GM18511 (cell line): ENCODE measurements at regions not wholly inside any gene's neighbourhood (a gene's known extent, or its start where the extent isn't known, plus 50 kb on each side); places are given as distances from the start of the nearest gene placed in this dataset.

Experiments used
- ATAC-seq: cut with Tn5 transposase; IDR thresholded peaks from one replicate; pipeline ENCODE4 v1.9.1; 2021; ENCODE audit warnings: mild to moderate bottlenecking, moderate library complexity; ENCODE audit not compliant: unreplicated experiment

DNA sequence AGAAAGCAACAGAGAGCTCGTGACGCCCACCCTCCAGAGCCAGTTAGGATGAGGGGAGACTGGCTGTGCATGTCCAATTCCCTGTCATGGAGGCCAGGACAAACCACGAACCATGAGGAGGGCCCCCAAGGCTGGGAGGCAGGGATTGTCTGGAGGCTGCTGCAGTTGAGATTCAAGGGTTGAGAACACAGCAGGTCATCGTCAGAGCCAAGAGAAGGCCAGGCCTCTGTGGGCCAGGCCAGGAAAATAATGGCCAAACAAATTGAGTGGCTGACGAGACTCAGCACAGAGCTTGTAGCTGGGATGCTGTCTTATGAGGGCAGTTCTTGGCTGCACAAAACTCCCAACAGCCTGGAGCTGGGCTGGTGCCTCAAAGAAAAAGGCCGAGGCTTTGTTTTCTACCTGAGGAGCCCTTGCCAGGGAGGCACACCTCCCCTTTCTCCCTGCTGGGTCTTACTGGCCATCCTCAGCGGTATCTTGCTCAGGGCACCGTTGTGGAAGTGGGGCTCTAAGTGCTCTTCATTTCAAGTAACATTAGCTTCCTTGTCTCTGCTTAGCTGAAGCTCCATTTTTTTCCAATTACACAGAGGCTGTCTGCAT is 665.9 kb downstream of the BCL11B start:
- ATAC-seq = no peak

DNA sequence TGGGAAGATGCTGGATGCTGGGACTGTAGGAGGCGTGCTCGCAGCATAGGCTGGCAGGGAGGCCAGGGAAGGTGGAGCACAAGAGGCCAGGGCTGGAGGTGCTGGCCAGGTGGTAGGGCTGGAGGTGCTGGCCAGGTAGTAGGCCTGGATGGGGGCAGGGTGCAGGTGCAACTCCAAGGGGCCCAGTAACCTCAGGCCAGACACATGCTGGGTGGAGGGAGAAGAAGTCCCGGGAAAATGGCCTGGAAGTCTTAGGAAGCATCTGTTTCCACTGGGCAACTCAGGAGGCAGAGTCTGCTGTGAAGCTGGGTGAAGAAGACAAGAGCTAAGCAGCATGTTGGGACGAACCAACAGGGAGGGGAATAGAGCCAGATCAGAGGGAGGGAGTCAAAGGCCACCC is 665.2 kb downstream of the BCL11B start:
- ATAC-seq = no peak

DNA sequence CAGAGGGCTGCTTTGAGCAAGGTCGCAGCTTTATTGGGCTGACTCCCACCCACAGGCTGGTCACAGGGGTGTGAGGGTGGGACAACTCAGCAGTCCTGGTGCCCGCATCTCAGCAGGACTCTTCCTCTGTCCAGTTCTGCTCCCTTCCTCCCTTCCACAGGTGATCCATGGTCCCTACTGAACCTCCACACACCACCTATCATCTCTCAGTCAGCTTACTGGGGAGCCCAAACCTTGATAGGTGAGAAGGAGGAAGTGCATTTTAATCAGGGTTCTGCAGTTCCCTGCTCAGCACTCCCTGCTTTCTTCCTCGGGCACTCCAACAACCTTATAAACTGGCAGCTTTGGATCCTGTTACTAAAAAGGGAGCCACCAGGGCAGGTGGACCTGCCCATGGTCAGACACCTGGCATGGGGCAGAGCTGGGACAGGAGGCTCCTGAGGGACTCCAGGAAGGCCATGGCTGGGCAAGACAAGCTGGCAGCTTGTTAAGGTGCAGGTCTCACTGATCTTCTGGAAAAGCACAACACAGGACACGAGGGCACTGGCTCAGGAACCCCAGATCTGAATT is 664.6 kb downstream of the BCL11B start:
- ATAC-seq = no peak

DNA sequence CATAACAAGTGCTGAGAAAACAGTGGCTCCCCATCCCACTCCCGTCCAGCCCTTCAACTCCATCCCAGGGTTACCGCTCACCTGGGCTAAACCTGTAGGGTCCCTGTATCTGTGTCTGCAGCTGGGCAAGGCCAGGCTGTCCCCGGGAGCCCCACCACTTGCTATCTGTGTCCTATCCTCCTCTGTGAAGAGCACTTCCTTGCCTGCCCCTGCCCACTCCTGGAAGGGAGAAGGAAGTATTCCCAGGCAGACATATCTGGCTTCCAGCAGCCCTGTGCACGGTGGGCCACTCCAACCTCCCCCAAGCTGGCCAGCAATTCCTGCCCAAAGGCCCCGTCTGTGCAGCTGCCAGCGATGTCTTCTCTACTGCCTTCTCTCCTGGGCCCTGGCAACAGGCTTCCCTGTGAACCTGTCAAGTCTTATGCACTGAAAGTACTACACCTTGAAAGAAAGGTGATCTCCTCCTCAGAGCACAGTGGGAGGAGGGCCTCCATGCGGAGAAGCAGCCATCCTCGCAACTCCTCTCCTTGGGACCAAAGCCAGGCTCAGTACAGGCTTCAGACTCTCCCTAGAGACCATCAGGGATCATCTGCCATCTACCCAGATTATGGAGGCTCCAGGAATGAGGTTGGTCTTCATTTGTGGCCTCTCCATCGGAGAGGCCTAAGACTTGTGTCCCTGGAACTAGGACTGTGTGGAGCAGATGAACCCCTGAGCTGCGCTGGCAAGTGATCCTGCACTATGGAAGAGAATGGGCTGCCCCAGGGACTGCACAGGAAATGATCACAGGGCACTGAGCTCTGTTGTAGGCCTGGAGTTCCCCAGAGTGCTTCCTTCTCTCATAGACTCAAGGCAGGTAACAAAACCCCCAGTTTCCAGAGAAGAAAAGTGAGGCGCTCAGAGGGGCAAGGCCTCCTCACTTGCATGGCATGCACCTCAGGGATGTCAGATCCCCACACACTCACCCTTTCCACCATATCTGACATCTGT is 663.6 kb downstream of the BCL11B start:
- no peak for ATAC-seq

DNA sequence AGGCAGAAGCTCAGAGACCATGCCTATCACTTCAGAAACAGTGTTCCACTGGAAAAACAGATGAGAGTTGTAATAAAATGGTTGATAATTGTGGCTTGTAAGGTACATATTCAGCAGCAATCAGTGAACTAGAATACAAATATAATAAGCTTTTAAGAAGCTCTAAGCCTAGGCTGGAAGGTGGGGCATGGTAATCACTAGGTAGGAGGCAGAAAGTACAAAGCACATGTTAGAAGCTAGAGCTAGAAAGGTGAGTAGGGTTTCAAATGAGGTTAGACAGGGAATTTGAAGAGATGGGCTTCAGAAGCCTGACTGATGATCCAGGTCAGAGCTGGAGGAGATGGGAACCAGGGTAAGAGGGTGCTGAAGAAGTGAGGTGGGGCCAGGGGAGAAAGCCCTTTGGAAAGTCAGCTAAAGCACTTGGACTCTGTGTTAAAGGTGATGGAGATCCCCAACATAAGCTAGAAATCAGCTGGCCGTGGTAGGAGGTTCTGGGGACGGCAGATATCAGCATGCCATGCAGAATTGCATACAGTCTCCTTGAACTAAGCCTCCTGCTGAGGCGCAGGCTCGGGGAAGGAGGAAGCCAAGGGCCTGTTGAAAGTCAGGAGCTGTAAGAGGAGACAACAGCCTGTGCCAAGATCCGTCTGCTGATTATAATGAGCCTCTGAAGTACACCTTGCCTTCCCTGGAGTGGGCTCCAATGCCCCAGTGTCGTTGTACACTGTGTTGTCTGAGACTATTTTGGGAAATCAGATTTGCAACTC is 659.4 kb downstream of the BCL11B start:
- ATAC-seq = no peak

DNA sequence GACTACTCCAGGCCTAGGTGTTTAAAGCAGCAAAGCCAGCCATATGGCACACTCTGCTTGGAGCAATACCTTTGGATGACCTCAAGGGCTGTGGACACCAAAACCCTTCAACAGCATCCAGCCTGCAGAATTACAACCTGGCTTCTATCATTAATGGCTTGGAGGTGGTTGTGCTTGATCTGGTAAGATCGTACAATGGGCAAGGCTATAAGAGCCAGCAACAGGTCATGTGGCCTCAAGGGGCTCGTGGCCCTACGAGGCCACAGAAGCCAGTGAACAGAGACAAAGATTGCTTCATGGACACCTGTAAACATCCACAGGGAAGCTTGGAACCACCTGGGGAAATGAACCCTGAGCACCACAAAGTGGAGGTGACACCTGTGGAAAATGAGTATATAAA is 657.3 kb downstream of the BCL11B start:
- ATAC-seq = no peak

DNA sequence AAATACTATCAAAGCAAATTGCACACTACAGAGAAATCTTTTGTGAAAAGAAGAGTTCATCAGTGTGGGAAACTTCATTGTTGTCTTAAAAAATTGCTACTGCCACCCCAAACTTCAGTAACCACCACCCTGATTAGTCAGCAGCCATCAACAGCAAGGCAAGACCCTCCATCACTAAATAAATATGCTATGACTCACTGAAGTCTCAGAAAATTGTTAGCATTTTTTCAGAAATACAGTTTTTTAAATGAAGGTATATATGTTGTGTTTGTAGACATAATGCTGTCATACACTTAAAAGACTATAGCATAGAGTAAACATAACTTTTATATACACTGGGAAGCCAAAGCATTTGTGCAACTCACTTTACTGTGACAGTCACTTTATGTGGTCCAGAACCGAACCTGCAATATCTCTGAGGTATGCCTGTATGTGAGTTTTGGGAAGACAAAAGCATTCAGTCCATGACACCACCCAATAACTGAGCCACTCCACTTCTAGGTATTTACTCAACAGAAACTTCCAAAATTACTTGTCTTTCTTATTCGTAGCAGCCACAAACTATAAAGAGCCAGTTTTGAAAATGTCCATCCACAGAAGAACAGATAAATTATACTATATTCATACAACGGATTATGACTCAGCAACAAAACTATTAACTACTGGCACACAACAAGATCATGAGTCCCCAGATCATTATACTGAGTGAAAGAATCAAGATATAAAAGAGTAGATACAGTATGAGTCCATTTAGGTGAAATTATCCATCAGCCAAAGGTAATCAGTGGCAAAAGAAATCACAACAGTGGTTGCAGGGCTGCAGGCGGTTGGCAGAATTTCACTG is 649.6 kb downstream of the BCL11B start:
- no peak for ATAC-seq

DNA sequence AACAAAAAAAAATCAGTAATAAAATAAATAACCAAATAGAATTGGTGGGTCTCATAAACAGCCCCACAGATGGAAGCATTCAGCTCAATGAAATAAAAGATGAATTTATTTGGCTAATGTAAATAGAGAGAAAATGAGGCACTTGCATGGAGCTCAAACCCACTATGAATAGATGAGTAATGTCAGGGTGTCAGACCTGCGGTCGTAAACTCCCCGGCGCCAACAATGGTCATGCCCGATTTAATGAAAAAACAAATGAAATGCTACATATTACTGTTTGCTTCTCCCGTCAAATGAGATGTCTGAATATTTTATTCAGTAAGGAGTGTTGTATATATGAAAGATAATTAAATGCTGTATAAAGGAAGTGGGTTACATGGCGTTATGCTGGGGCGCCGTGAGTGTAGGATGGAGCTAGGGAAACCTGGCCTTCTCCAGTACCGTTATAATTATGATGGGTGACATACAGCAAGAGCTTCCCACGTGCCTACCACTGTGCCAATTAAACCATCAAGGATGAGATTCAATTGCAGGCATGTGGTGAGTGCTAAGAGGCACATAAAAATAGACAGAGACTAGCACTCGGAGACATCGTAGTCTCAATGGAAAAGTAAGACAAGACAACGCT is 648.1 kb downstream of the BCL11B start:
- ATAC-seq = no peak

DNA sequence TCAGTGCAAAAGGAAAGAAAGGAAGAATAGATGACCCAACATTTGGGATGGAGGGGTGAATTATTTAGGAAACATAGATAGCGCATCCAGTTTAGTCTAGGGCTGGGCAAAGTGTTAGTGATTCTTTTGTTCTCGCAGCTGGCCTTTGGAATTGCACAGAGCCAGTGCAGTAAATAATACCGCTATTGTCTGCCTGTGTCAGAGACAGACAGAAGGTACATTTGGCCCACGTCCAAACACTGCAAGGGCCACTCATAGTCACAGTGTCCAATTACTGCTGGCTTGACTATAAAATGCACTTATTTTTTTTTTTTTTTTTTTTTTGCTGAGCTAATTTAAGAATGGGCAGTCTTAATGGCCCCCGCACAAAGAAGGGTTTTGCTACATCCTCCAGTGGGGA is 638.6 kb downstream of the BCL11B start:
- ATAC-seq = no peak

DNA sequence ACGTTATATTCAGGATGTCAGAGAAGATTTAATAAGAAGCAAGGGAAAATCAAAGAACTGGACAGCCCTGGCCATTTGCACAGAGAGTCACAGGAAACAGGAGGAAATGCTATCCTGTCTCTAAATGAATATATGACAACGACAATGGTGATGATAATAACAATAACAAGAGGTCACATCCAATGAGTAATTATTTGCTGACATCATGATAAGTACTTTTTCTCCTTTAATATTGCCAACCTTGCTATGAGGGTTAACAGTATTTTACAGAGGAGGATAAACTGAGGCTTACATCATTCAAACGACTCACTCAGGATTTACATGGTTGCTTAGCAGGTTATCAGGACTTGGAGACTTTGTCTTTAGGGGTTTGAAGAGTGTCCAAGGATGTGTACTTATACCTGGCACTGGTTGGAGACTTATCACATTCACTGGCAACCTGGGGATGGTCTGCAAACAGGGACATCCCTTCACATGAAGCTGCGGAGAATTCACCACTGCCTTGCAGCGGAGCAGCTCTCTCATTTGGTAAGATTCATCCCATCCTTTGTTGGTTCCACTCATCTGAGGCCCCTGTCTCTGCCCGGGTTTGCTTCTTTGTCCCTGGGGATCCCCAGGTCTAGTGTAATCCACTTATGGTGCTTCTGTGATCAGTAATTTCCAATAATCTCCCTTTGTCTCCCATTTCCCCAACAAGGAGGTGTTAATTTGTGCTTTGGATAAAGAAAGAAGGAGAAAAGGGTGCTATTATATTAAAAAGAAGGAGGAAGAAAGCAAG is 637.8 kb downstream of the BCL11B start:
- no peak for ATAC-seq

DNA sequence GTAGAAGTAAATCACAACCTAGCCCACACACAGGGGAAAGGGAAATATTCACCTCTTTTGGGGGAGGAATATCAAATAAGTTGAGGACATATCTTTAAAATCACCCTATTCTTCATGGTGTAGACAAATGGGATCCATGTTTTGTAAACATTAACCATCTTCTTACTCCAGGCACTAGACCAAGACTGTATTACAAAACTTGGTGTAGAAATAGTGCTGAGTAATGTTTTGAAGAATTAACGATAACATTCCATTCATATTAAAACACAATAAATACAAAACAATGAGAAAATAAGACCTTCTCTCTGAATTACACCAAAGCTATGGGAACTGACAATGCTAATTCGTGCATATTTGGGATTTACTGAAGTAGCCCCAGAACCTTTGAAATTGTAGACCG is 633.6 kb downstream of the BCL11B start:
- ATAC-seq = no peak

DNA sequence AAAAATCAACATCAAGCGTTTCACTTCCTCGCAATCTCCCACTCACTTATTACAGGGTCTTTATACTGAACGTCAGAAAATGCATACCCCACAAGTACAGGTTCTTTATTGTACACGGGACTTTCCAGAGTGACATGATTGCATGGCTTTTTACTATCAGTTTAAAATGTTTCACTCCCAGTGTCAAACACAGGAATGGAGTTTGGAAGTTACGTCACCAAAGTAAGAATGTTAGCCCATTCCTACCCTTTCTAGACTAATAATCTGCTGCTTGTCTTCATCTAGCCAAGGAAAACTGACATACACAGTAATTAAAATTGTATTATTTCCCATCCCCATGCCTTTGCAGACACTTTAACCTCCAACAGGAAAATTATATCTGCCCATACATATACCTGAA is 624.2 kb downstream of the BCL11B start:
- ATAC-seq = no peak

DNA sequence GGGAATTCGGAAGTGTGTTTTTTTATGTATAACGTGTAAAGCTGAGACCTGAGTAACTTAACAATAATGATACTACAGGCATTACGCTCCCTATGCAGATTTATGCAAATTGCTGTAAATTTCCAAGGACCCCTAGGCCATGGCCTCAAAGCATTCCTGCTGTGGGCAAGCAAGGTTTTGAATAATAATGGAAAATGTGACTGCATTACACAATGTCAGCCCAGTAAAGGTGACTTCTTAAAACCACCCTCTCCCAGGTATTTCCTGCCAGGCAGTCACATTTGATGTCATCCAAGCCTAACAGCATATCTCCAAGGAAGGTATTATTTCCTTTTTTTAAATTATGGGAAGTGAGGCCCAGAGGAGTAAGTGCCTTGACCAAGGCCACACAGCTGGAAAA is 621.0 kb downstream of the BCL11B start:
- ATAC-seq = no peak

DNA sequence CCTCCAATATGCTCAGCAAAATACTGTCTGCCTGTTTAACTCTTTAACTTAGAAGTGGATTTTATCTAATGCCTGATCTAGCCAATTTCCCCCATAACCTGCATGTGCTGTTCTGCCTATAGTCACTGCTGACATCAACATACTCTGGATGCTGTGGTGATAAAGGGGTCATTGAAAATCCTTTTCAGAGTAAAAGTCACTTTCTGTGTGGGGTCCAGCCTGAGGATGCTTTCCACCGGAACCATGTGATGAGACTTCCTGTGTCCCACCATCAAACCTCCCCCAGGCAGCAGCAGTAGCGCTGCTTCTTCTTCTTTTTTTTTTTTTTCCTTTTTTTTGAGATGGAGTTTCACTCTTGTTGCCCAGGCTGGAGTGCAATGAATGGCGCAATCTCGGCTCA is 607.0 kb downstream of the BCL11B start:
- ATAC-seq = no peak

DNA sequence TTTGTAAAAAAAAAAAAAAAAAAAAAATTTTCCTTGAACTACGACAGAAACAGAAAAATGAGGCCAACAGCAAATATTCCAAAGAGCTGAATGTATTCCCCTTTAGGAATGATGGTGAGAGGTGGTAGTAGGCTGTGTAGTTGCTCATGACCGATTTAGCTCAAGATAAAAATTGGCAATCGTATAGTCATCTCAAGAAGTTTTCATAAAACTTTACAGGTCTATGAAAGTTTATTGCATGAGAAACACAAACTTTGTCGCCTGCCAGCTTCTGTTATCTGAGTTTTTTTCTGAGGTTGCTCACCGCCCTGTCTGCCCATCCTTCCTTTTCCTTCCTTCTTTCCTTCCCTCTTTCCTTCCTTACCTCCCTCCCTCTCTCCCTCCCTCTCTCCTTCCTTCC is 605.5 kb downstream of the BCL11B start:
- no peak for ATAC-seq

DNA sequence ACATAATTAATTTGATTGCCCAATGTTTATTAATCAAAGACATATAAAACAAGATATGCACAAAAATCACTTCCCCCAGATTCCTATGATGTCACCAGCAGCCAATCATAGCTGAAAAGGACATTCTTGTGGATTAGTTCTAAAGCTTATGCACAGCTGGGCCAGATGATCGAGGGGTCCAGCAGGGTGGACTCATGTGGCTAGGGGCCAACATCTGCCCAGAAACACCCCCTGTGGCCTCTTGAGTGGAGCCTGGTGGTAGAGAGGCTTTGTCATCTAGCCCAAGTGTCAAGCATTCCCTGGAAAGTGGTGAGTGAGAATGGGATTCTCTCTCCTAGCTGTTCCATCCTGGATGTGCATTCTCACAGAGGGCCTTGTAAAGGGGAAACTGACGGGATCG is 590.0 kb downstream of the BCL11B start:
- ATAC-seq = no peak

DNA sequence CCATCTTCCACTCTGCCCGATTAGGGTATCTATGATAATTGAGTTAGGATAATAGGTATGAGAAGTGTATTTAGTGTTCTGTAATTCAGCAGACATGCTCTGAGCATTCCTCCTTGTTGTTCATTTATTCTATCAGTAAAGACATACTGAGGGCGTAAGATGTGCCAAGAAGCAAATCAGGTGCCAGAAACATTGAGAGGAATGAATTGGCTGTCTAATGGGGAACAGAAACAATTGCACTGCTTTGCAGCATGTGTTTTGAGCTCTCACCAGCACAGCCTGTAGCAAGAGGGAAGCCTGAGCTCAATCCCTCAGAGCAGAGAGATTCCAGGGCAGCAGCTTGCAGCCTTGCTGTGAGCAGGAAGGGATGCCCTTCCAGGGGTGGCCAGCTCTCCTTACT is 589.3 kb downstream of the BCL11B start:
- no peak for ATAC-seq

DNA sequence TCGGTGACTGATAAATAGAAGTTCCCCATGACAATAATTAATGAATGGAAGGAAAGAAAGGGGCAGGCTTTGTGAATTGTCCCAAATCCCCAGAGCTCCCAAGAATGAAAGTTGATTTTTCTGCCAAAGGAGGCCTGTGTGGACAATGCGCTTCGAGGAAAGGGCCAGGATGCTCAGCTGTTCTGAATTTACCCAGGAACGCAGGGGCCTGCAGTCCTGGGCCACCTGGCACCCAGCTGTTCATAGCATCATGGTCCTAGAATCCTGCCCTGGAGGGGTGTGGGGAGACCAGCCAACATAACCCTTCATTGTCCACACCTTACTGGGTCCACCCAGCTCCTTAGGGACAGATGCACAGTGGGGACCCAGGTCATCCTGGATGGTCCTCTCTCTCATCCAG is 587.5 kb downstream of the BCL11B start:
- ATAC-seq = no peak

DNA sequence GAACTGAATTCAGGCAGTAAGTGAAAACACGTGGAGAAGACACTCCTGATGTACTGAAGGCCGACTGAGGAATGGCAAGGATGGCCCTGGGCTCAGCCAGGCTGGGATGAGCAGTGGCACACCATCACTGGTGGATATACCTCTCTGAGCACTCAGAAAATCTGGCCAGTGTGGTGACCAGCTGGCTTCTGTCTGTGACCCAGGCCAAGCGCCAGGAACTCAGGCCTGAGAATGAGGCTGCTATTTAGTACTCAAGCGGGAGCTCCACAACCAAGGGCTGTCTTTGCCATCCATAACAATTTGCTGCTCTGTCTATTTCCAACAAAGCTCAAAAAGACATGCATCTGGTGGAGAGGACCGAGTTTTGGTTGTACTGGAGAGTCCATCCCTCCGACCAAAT is 586.3 kb downstream of the BCL11B start:
- no peak for ATAC-seq
